ACC112 (cell line): ENCODE measurements at regions not wholly inside any gene's neighbourhood (a gene's known extent, or its start where the extent isn't known, plus 50 kb on each side); places are given as distances from the start of the nearest gene placed in this dataset.
A peak's percentile ranks its signal among the peaks of the same experiment; 100 is the strongest.

Source experiments
- H2AFZ ChIP-seq: fragments of 200-600 bp; sonication (generic); one replicate; pipeline ENCODE4 v1.6.0; 2017; ENCODE audit warnings: antibody characterized with exemption, low read length; ENCODE audit not compliant: unreplicated experiment
- H3K27ac ChIP-seq: fragments of 200-600 bp; sonication (generic); 2 replicates; pipeline ENCODE4 v1.5.1; 2014; ENCODE audit warnings: low read depth, mild to moderate bottlenecking, antibody characterized with exemption, low read length, moderate library complexity
- H3K27me3 ChIP-seq: fragments of 200-600 bp; sonication (generic); 2 replicates; pipeline ENCODE4 v1.6.1; 2014; ENCODE audit warnings: mild to moderate bottlenecking, antibody characterized with exemption, low read length, moderate library complexity, mixed read lengths; ENCODE audit not compliant: insufficient read depth
- H3K36me3 ChIP-seq: fragments of 200-600 bp; sonication (generic); 2 replicates; pipeline ENCODE4 v1.6.1; 2016; ENCODE audit warnings: mild to moderate bottlenecking, antibody characterized with exemption, low read length, moderate library complexity, mixed read lengths; ENCODE audit not compliant: insufficient read depth
- H3K4me1 ChIP-seq: fragments of 200-600 bp; sonication (generic); one replicate; pipeline ENCODE4 v1.6.1; 2016; ENCODE audit warnings: low read length, mixed read lengths; ENCODE audit not compliant: insufficient read depth, unreplicated experiment, control insufficient read depth
- H3K4me3 ChIP-seq: fragments of 200-600 bp; sonication (generic); 2 replicates; pipeline ENCODE4 v1.5.1; 2014; ENCODE audit warnings: mild to moderate bottlenecking, low read depth, low read length
- H3K79me2 ChIP-seq: fragments of 200-600 bp; sonication (generic); one replicate; pipeline ENCODE4 v1.6.0; 2016; ENCODE audit warnings: low read length; ENCODE audit not compliant: control insufficient read depth, unreplicated experiment, insufficient read depth

DNA sequence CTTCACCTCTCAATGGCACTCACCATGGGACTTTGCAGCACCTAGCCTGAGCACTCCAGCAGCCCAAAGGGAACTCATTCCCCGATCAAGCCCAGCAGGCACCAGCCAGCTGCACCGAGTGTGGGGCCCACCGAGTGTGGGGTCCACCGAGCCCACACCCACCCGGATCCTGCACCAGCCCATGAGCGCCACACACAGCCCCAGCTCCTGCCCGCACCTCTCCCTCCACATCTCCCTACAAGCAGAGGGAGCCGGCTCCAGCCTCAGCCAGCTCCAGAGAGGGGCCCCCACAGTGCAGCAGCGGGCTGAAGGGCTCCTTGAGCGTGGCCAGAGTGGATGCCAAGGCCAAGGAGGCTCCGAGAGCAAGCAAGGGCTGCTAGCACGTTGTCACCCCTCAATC lies 1182.4 kb downstream of the HACE1 start:
- Histone ChIP-seq H2AFZ (no peak overlapping the region), H3K36me3 (no peaks in the 10 kb centered on the region), H3K79me2 (no peaks in the 10 kb centered on the region), H3K4me3 (no peak overlapping the region), H3K4me1 (no peaks in the 10 kb centered on the region), H3K27me3 (no peaks in the 10 kb centered on the region), H3K27ac (no peak overlapping the region)

DNA sequence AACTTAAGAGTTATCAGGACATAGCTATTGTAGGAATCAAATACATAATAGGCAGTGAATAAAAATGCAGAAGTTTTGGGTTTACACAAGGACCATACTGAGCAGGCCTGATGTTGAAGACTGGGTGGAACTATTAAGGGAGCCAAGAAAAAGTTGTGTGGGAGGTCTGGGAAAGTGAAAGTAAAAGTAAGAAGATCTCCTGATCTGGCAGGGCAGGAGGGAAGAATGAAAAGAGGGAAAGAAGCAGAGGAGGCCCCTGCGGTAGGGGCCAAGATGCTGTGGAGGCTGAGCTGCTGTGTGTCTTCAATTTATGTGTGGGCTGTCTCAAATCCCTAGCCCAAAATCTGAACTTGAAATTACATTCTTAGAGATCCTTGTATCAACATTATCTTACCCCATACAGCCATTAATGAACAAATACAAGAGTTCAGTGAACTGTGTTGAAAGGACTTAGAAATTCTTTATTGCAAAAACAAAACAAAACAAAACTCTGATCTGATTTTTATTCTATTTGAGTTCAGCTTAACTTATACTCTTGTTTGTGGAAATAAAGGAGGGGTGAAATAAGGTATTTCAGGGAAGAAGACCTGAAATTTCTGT lies 1183.8 kb downstream of the HACE1 start:
- Histone ChIP-seq H3K36me3 (no peaks in the 10 kb centered on the region), H3K27ac (no peak overlapping the region), H3K4me3 (peak overlapping the region; percentile 50; the same call in 1 of the 2 replicates), H3K27me3 (no peaks in the 10 kb centered on the region), H2AFZ (peak overlapping the region; percentile 42), H3K79me2 (no peaks in the 10 kb centered on the region), H3K4me1 (no peaks in the 10 kb centered on the region)

DNA sequence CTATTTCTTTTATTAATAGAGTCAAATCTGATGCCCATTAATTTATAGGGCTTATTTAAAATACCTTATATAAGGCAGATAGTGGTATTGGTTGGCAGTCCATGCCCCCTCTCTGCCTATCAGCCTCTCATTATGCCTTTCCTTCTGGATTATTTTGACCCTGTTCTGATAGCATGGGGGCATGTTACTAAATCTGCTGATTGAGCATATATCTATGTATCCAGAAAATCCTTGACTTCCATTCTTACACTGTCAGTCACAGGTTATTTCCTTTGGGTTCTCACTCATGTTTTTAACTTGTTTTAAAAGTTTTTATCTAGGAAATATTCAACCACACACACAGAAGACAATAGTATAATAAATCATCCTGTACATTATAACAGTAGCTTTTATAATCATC lies 1184.9 kb downstream of the HACE1 start:
- H3K4me1 ChIP-seq: no peaks in the 10 kb centered on the region
- no peaks in the 10 kb centered on the region for H3K27me3 ChIP-seq
- H3K36me3 ChIP-seq: no peaks in the 10 kb centered on the region
- no peaks in the 10 kb centered on the region for H3K79me2 ChIP-seq
- no peak overlapping the region for H2AFZ ChIP-seq
- no peak overlapping the region for H3K27ac ChIP-seq
- no peak overlapping the region for H3K4me3 ChIP-seq

DNA sequence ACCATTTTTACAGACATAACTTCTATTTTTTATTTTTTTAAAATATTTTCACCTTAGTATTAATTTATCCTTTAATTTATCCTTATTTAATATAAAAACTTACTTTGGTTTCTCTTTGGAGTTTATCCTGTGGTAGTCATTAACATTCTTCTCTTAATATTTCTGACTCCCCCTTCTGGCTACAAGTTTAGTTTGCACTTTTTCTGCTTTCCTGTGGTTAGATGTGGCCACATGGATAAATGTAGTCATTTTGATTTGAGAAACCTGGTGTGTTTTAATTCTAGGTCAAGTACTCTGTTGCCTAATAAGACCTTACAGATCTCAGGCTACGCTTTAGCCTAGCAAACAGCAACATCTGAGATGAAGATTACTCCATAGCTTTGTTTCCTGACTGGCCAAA lies 1187.5 kb downstream of the HACE1 start:
- Histone ChIP-seq H3K4me3 (no peak overlapping the region), H3K27ac (no peak overlapping the region), H3K4me1 (no peaks in the 10 kb centered on the region), H3K79me2 (no peaks in the 10 kb centered on the region), H3K36me3 (no peaks in the 10 kb centered on the region), H3K27me3 (no peaks in the 10 kb centered on the region), H2AFZ (no peak overlapping the region)

DNA sequence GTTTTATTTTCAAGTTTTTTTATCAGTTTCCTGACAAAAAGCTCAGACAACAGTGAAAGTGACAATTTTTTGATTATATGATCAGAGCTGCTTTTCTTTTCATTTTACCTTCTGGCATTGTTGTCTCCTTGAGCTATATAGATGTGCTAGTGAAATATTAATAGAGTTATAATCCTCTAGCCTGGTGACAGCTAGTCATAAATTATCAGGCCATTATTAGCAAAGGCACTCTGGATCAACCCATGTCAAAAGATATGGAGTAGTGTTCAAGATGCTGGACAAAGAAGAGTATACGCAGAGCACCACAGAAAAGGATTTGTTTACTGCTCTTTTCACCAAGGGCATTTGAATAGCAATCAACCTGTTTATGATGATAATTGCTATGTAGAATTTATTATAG lies 1230.1 kb downstream of the HACE1 start:
- Histone ChIP-seq H3K36me3 (no peaks in the 10 kb centered on the region), H2AFZ (no peak overlapping the region), H3K27ac (no peak overlapping the region), H3K79me2 (no peaks in the 10 kb centered on the region), H3K4me3 (no peak overlapping the region), H3K27me3 (no peaks in the 10 kb centered on the region), H3K4me1 (no peaks in the 10 kb centered on the region)

DNA sequence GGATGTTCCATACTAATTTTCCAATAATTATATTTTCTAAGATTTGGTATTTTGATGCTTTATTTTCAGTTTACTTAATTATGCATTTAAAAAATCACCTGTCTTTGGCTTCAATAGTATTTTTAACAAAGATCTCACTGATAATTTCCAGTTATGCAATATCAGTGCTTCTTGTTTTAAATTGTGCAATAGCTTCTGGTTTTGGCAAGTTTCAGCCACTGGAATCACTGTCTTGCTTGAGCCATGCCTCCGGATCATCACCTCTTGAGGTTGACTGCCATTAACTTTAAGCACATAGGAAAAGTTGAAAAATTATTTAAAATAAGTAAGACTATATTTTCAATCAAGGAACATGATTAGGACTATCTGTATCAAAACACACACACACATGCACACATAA lies 1242.1 kb downstream of the HACE1 start:
- no peaks in the 10 kb centered on the region for H3K4me1 ChIP-seq
- H2AFZ ChIP-seq: no peak overlapping the region
- no peaks in the 10 kb centered on the region for H3K79me2 ChIP-seq
- no peak overlapping the region for H3K27ac ChIP-seq
- H3K27me3 ChIP-seq: no peaks in the 10 kb centered on the region
- no peaks in the 10 kb centered on the region for H3K36me3 ChIP-seq
- no peak overlapping the region for H3K4me3 ChIP-seq

DNA sequence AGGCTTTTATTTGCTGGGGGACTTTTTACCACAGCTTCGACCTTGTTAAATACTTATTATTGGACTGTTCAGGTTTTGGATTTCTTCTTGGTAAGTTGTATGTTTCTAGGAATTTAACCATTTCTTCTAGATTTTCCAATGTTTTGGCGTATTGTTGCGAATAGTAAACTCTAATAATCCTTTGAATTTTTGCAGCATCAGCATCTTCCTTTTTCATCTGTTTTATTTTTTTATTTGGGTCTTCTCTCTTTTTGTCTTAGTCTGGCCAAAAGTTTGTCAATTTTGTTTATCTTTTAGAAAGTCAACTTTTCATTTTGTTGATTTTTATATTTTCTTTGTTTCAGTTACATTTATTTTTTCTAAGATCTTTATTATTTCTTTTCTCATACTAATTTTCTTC lies 1272.0 kb downstream of the HACE1 start:
- no peak overlapping the region for H3K27ac ChIP-seq
- no peak overlapping the region for H3K4me3 ChIP-seq
- no peaks in the 10 kb centered on the region for H3K36me3 ChIP-seq
- no peaks in the 10 kb centered on the region for H3K27me3 ChIP-seq
- no peaks in the 10 kb centered on the region for H3K79me2 ChIP-seq
- H2AFZ ChIP-seq: no peak overlapping the region
- H3K4me1 ChIP-seq: no peaks in the 10 kb centered on the region

DNA sequence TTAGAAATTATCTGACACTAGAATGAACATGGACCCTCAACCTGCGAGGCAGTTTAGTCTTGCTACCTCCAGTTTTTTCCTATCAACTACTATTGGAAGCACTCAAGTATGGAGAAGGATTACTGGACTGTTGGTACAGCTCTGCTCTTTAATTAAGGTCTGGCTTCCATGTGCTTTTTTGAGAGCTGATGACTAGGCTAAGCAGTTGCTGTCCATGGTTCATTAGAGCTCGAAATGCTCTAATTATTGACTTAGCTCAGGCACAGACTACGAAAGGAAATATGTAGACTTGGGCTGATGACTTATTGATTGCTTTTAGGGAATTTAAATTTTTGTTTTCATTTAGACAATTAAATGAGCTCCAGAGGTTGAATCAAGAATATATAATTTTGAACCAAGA lies 1281.6 kb downstream of the HACE1 start:
- H3K27me3 ChIP-seq: no peaks in the 10 kb centered on the region
- H2AFZ ChIP-seq: no peak overlapping the region
- H3K36me3 ChIP-seq: no peaks in the 10 kb centered on the region
- H3K4me1 ChIP-seq: no peaks in the 10 kb centered on the region
- H3K27ac ChIP-seq: no peak overlapping the region
- H3K79me2 ChIP-seq: no peaks in the 10 kb centered on the region
- no peak overlapping the region for H3K4me3 ChIP-seq

DNA sequence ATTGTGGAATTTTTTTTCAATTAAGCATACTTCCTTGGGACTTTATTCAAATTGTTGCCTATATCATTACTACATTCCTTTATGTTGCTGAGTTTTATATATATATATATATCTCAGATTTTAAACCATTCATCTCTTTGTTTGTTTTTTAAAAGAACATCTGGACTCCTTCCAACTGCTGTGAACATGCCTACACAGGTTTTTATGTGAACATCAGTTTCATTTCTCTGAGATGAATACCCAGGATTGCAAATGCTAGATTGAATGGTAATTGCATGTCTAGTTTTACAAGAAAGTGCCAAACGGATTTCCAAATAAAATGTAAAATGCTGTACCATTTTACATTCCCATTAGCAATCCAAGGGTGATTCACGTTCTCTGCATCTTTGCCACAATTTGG lies 1289.3 kb downstream of the HACE1 start:
- Histone ChIP-seq H2AFZ (no peak overlapping the region), H3K79me2 (no peaks in the 10 kb centered on the region)

DNA sequence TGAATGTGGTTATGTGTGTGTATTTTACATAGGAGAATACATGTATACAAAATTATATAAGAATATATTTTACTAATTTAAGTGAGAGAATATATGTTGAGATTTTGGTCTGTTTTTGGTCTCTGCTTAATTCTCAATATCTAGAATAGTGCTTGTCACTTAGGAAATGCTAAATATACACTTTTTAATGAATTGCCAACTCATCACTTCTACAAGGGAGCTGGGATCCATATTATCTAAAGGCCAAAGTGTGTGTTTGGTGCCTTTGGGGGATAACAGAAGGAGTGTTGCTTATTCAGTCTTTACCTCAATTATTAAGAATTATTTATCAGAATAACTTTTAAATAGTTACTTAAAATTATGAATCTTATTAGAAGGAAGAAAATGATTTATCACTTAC lies 1304.8 kb downstream of the HACE1 start:
- no peaks in the 10 kb centered on the region for H3K4me1 ChIP-seq
- no peak overlapping the region for H2AFZ ChIP-seq
- H3K36me3 ChIP-seq: no peaks in the 10 kb centered on the region
- no peaks in the 10 kb centered on the region for H3K79me2 ChIP-seq
- no peak overlapping the region for H3K27ac ChIP-seq
- no peaks in the 10 kb centered on the region for H3K27me3 ChIP-seq
- H3K4me3 ChIP-seq: no peak overlapping the region

More for the DNA sequence above, 1289.3 kb downstream of the HACE1 start:
- Histone ChIP-seq H3K27ac (no peak overlapping the region), H3K4me1 (no peaks in the 10 kb centered on the region), H3K36me3 (no peaks in the 10 kb centered on the region), H3K27me3 (no peaks in the 10 kb centered on the region), H3K4me3 (no peak overlapping the region)

DNA sequence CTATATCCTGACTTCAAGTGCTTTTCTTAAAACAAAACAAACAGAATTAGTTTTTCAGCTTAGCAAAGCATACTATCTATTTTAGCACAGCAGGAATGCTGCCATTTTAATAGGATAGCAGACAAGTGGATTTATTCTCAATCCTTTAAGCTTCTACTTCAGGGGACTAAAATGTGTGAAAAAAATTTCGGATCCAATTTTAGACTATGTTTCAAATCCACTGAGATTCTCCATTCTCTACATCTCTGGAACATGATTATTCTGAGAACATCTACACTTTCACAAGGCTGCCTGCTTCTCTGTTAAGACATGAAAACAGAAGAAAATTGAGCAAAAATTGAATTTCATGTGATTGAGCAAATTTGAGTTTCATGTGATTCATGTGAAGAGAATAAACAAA lies 1321.3 kb downstream of the HACE1 start:
- Histone ChIP-seq H3K79me2 (no peaks in the 10 kb centered on the region), H2AFZ (no peak overlapping the region), H3K27ac (no peak overlapping the region), H3K4me3 (no peak overlapping the region), H3K27me3 (no peaks in the 10 kb centered on the region), H3K4me1 (no peaks in the 10 kb centered on the region), H3K36me3 (no peaks in the 10 kb centered on the region)
